ENCODE measurements at regions not wholly inside any gene's neighbourhood (a gene's known extent, or its start where the extent isn't known, plus 50 kb on each side); places are given as distances from the start of the nearest gene placed in this dataset.

DNA sequence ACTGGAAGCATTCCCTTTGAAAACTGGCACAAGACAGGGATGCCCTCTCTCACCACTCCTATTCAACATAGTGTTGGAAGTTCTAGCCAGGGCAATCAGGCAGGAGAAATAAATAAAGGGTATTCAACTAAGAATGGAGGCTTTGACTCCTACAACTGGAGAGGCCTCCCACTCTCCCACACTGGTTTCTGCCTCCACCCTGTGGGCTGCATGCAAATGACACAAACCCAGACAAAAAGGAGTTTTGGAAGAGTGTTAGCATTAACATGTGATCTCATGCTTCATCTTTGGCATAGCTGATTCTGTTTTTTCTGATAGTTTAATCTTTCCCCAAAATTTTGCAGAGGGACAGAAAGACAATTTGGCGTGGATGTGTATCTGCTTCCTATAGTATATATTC, 80.8 kb upstream of the IQCM start:
- TF ChIP-seq POLR2AphosphoS5 (IDR thresholded peaks at IDR 0.05; ENCODE audit: borderline replicate concordance, low read depth, low read length) (no peak), EZH2 (IDR thresholded peaks at IDR 0.05) (no peak)

All from SK-N-MC (cell line).